ENCODE measurements at regions not wholly inside any gene's neighbourhood (a gene's known extent, or its start where the extent isn't known, plus 50 kb on each side); places are given as distances from the start of the nearest gene placed in this dataset.

GRCh38 chr5:60516688-60517087 is 183.3 kb downstream of the DEPDC1B start:
- TF ChIP-seq CTCF (conservative IDR thresholded peaks at IDR 0.05; ENCODE audit: low read depth, low read length) (no peak), EZH2 (IDR thresholded peaks at IDR 0.05; ENCODE audit: borderline replicate concordance, low read depth, low read length, poor library complexity, severe bottlenecking) (no peak)

All from A673 (cell line).